NCI-H1092 treated with DMSO at 0.1 percent for 48 hours (cell line): ENCODE measurements at regions not wholly inside any gene's neighbourhood (a gene's known extent, or its start where the extent isn't known, plus 50 kb on each side); places are given as distances from the start of the nearest gene placed in this dataset.

ENCODE experiments used
- DNase-seq: peaks from one replicate; lab custom pipeline; 2025; lab: John Stamatoyannopoulos, UW

DNA sequence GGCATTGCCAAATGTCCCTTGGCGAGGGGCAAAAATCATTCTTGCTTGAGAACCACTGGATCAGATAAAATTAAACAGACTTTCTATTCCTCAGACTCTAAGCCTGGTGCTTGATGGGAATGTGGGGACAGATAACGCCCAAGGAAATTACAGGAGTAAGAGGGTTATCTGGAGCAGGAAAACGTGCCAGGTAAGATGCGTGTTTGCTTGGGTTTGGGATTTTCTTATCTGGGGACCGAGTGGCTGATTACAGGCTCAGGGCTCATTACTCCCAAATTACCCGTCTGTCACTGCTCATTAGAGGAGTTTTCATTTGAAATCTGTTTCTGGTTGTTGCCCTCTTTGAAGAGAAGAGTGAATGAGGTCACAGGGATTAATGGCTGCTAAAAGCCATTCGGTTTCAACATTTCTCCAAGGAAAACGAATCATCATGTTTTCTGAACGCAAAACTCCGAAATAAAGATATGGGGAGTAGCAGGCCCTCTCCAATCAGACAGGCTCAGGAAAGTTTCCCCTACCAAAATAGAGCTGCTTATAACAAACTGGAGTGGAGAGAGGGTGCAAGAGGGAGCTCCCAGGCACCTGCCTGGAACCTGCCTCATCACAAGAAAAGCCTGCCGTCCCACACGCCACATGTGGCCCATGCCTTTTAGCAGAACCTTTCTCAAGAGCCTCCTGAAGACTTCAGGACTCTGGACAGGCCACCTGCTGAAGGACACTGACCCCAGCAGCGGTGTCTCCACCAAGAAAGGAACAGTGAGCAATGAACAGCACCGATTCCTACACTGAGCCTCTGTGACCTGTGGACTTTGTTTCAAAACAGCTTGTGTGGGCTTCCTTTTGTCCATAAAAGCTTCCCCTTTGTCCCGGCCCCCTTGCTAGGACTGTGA is 136.4 kb downstream of the ICE1 start:
- DNase-seq, result no peak

GRCh38 chr5:5558102-5558501 is 135.6 kb downstream of the ICE1 start:
- no peak for DNase-seq

- no peak for DNase-seq
Observed at GRCh38 chr5:5551499-5551898, 129.0 kb downstream of the ICE1 start.

- DNase-seq, result no peak
Observed at GRCh38 chr5:5546408-5546807, 123.9 kb downstream of the ICE1 start.

GRCh38 chr5:5544094-5544663 is 121.7 kb downstream of the ICE1 start:
- no peak for DNase-seq

GRCh38 chr5:5542654-5543053 is 120.2 kb downstream of the ICE1 start:
- DNase-seq, result peak; percentile 13

DNA sequence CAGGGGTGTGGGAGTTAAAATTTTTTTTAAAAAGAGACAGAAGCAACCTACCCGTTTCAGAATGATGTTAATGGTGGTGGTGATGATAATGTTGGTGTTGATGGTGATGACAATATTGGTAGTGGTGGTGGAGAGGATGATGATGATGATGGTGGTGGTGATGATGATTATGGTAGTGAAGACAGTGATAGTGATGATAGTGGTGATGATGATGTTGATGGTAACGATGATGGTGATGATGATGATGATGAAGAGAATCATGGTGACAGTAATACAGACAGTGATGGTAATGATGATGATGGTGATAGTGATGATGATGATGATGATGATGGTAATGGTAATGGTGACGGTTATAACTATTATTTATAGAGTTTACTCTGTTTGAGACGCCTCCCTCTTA is 117.6 kb downstream of the ICE1 start:
- DNase-seq, result no peak
